NCI-H345 treated with DMSO at 0.1 percent for 48 hours (cell line): ENCODE measurements at regions not wholly inside any gene's neighbourhood (a gene's known extent, or its start where the extent isn't known, plus 50 kb on each side); places are given as distances from the start of the nearest gene placed in this dataset.
"Not testable (repeated sequence)": the region's sequence is repeated elsewhere in the genome, so short reads cannot be mapped to it uniquely, and the experiment has no call there.

Source experiments
- DNase-seq: peaks from one replicate; lab custom pipeline; 2025; ENCODE audit not compliant: unreplicated experiment; lab: John Stamatoyannopoulos, UW

DNA sequence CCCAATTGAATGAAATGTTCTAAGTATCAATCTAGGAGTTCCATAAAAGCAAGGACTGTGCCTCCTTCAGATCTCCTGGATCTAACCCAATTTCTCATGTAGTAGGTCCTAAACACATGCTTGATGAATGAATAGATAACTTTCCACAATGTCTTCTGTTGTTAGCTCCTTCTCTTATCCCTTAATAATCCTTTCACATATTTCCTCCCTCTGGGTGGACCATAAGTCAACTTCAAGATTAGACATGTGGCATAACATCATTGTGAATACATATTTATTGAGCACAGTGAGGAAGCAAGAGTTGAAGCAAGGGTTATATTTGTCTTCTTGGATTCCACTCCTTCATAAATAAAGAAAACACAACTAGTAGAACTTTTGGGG is 108.6 kb upstream of the EGFLAM start:
- no peak for DNase-seq

DNA sequence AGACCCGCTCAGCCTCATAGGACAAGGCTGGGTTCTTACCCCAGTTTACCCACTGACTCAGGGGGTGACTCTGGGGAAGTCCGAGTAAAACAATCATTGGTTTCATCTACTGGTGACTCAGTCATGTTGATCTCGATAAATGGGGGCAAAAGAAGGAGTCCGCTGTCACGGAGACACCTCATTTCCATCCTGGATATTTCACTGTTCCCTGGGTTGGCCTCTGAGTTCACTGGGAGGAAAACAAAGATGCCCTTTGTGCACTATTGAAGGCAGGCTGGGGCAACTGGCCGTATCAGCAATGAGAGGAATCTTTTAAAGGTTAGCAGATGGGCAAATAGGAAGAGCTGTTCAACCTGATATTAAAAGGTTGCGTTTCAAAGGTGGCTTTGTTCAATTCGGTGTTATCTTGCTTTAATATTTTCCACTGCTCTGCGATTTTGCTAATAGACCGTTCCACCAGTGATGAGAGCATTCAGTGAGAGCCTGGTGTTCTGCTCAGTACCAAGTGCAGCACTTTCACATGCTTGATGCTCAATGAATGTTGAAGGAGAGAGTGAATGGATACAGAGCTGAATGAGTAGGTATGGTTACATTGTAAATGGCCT is 110.2 kb upstream of the EGFLAM start:
- no peak for DNase-seq

- DNase-seq, result no peak
Measured at GRCh38 chr5:38143384-38143783, 115.0 kb upstream of the EGFLAM start.

GRCh38 chr5:38141665-38142064 is 116.7 kb upstream of the EGFLAM start:
- no peak for DNase-seq

GRCh38 chr5:38138574-38138973 is 119.8 kb upstream of the EGFLAM start:
- no peak for DNase-seq

GRCh38 chr5:38135486-38136039 is 122.8 kb upstream of the EGFLAM start:
- no peak for DNase-seq

DNA sequence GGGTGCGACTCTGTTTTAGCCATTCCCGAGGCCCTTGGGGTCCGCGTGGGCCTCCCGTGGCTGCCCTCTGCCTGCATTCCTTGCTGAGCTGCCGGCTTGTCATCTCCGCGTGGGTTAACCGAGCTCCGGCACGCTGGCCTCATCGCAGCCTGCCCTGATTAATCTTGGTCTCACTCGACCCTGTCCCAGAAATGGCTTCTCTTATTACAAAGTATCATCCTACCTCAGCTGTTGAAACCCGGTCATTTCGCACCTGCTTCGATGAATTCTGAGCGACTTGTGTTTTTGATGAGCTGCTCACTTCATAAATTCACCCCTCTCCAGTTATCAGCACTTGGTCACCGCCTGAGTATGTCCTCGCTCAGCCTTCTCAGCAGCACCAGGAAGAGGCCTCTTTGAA is 123.5 kb upstream of the EGFLAM start:
- no peak for DNase-seq

DNA sequence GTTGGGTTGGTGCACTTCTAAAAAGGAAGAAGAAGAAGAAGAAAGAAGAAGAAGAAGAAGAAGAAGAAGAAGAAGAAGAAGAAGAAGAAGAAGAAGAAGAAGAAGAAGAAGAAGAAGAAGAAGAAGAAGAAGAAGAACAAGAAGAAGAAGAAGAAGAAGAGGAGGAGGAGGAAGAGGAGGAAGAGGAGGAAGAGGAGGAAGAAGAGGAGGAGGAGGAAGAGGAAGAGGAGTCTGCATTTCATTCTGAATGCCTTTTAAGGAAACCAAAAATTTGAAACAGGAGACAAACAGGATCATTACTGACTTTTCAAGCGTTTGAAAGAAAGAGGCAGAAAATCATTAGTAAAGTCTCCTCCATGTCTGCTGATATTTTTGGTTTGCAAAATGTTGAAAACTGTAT is 124.1 kb upstream of the EGFLAM start:
- not testable (repeated sequence) for DNase-seq

- DNase-seq, result no peak
Measured at GRCh38 chr5:38131686-38132085, 126.7 kb upstream of the EGFLAM start.

DNA sequence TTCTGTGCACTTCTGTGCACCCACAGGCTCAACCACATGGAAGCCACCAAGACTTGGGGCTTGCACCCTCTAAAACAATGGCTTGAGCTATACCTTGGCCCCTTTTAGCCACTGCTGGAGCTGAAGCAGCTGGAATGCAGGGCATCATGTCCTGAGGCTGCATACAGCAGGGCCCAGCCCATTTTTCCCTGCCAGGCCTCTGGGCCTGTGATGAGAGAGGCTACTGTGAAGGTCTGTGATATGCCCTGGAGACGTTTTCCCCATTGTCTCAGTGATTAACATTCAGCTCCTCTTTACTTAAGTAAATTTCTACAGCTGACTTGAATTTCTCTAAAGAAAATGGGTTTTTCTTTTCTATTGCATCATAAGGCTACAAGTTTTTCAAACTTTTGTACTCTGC is 134.0 kb upstream of the EGFLAM start:
- no peak for DNase-seq

- DNase-seq, result no peak
Measured at GRCh38 chr5:38121420-38121819, 136.9 kb upstream of the EGFLAM start.

- DNase-seq, result no peak
Measured at GRCh38 chr5:38119836-38120235, 138.5 kb upstream of the EGFLAM start.

DNA sequence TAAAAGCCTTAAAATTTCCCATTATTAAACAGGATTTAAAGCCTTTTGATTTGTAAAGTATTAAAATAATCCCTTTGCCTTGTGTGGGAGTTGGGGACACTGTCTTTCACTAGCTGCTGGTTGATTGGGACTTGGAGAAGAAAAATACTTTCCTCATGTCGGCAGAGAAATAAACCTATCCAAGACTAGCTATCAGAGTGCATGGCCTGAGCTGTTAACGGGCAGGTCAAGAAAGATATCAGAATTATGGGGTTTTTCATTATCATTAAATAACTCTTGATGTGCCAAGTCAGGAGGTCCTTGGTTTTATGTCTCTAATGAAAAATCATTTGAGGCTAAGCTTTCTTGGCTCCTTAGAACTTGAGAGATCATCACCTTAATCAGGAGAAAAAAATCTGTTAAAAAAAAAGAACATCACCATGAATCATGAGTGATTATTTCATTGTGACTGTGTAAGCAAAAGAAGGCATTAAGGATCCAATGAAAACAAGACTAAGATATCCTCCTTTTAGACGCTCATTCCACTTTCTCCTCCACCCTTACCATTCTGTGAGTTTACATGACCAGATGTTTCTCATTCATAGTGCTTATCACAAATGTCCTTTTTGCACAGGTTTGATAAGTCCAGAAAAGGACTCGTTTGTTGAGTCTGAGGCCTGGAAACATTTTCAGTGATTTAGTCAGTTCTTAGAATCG is 140.4 kb upstream of the EGFLAM start:
- no peak for DNase-seq

- DNase-seq, result no peak
Measured at GRCh38 chr5:38115318-38115827, 143.0 kb upstream of the EGFLAM start.

- DNase-seq, result no peak
Measured at GRCh38 chr5:38113880-38114279, 144.5 kb upstream of the EGFLAM start.

DNA sequence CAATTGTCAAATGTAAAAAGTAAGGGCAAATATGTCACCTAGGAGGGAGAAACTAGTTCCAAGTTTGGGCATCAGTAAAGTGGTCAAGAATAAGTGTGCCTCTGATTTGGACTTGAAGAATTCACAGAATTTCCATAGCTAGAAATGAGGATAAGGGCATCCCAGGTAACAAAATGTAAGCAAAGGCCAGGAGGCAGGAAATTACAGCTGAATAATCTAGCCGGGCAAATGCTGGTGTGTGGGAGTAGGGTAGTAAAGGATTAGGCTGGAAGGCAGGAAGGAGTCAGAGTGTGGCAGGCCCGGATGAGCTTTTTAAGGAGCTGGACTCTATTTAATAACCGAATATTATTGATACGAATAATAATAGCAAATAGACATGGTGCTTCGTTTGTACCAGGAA is 144.9 kb upstream of the EGFLAM start:
- DNase-seq, result no peak

GRCh38 chr5:38112938-38113337 is 145.4 kb upstream of the EGFLAM start:
- DNase-seq, result no peak

- DNase-seq, result no peak
Measured at GRCh38 chr5:38110130-38110529, 148.2 kb upstream of the EGFLAM start.

DNA sequence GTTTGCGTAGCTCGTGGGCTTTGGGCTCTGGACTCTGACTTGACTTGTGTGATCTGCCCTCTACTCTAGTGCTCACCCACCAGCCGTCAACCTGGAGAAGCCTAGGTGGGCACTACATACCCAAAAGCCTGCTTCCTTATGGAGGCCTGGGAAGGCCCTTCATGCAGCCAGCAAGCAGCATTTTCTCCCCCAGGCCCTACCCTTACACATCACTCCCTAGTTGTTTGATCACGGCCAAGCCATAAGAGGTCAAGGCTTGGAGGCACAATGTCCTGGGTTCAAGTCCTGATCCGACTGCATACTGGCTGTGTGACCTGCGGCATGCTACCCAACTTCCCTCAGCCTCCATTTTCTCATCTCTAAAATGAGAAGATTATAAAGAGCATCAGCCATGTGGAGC is 151.3 kb upstream of the EGFLAM start:
- no peak for DNase-seq

GRCh38 chr5:38105801-38106200 is 152.6 kb upstream of the EGFLAM start:
- no peak for DNase-seq

- DNase-seq, result no peak
Measured at GRCh38 chr5:38105231-38105570, 153.2 kb upstream of the EGFLAM start.

DNA sequence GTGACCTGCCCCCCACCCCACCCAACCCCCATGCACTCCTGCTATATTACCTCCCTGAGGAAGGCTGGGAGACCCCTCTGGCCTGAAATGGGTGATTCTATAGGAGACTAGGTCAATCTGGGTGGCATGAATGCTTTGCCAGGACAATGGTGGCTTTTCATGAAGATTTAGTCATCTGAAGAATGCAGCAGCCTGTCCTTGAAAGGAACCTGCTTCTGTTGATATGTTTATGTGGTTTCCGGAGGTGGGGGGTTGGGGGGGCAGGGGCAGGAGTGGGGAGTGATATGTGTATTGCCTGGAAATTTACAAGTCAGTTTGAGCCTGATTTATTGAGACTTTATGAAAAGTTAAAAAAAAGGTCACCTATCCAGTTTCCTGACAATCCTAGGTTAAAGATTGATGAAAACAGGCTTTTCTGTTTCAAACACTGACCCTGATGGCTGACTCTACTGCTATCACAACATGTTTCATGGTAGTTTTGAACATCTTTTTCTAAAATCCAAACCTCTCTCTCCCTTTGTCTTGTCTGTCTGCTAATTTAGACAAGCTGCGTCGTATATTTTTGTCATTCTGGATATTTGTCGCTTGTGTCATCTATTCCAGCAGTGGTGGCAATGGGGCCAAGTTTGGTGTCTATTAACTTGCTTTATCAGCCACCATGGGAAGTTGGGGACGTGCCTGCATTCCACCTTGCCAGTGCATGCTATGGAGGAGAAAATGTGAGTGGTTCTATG is 153.7 kb upstream of the EGFLAM start:
- no peak for DNase-seq
